GM19372 (cell line): ENCODE measurements at regions not wholly inside any gene's neighbourhood (a gene's known extent, or its start where the extent isn't known, plus 50 kb on each side); places are given as distances from the start of the nearest gene placed in this dataset.
"Not testable (repeated sequence)": the region's sequence is repeated elsewhere in the genome, so short reads cannot be mapped to it uniquely, and the experiment has no call there.

ENCODE experiments used
- ATAC-seq: cut with Tn5 transposase; IDR thresholded peaks from one replicate; pipeline ENCODE4 v1.9.1; 2021; ENCODE audit warnings: mild to moderate bottlenecking, low read depth, moderate library complexity; ENCODE audit not compliant: unreplicated experiment

DNA sequence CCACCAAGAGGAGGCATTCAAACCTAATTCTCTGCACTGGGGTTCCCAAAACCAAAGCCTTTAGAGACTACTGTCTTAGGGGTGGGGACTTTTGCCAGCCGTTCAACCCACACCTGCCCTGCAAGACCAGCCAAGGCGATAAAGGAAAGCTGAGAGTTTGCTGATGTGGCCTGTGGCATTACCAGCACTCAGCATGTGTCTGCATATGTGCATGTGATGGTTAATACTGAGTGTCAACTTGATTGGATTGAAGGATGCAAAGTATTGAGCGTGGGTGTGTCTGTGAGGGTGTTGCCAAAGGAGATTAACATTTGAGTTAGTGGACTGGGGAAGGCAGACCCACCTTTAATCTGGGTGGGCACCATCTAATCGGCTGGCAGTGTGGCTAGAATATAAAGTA is 474.2 kb downstream of the MED10 start:
- ATAC-seq = no peak

DNA sequence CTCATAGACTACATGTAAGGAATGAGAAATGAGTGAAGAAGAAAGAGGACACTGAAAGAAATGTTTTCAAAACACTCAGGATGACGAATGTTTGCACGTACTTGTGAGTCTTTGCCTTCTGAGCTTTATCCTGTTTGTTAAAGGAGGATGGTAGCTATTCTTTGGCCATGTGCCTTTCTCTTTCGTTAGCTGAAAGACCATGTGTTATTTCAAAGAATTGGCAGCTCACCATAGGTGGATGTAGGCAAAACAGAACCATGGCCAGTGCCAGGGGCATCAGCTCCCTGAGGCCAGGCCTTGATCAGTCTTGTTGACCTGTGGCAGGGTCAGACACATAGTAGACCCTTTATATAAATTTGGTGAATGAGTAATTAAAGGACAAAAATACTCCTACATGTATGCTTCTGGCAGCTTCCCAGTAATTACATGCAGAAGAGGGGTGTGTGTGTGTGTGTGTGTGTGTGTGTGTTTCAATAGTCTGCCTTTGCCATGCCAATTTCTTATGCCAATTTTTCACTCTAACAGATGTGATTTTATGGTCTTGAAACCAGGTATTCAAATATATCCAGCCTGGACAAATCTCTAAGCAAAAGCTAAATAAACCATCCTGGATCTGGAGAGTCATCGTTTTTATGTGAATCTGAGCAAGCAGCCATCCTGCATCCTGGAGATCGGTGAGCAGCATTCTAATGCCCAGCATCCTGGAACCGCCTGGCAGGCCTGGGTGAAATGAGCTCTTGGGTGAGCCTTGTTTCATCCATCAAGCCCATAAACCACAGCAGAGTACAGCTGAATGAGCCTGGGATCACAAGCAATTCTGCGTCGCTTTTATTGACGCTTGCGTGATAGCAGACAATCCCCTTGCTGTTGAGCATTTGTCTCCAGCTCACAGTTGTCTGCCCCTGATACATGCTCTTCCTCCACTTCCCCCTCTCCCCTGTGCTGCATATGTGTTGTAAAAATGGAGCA is 475.4 kb downstream of the MED10 start:
- no peak for ATAC-seq

DNA sequence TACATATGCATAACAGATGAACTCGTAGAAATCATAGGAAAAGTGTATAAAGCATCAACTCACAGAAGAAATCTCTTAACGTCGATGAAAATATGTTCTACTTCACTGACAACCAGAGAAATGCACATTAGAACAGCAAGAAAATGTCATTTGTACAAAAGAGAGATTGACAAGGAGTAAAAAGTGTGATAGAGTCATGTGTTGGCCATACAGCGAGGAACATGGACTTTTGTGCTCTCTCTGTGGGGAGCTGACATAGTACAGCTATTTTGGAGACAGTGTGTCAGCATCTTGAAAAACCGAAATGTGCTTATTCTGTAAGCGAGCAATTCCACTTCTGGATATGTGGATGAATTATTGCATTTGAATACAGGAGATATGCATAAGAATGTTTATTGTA is 477.9 kb downstream of the ICE1 start:
- ATAC-seq = no peak

DNA sequence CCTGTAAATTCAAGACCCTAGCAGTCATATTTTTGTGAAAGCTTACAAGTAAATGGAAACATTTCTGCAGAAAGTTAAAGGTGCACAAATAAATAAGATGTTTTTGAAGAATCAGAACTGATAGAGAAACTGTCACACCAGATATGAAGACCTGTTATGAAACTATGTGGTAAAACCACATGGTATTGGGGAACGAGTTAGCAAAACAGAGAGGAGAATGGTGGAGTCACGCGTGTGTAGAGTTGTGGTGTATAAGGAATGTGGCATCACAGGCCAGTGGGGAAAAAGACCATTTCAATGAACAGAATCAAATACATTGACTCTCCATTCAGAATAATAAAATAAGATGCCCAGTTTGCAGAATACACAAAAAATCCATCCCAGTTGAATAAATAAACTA is 477.2 kb downstream of the ICE1 start:
- ATAC-seq = no peak

DNA sequence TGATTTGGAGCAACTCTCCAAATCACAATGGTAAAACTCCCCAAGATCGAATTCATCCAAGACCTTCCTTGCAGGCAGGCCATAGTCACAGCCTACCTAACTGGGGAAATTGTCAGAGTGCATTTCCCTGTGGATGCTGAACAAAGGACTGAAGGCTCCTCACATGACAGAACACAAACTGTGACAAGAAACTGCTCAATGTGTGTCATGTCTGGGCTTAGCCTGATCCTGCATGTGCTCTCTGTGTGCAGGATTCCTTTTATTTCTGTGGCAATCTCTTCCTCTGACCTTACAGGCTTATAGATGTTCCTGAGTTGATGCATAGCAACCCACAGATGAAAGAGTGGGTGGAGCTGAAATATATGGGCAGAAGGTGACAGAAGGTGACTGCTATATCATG is 465.8 kb downstream of the ICE1 start:
- ATAC-seq = no peak

DNA sequence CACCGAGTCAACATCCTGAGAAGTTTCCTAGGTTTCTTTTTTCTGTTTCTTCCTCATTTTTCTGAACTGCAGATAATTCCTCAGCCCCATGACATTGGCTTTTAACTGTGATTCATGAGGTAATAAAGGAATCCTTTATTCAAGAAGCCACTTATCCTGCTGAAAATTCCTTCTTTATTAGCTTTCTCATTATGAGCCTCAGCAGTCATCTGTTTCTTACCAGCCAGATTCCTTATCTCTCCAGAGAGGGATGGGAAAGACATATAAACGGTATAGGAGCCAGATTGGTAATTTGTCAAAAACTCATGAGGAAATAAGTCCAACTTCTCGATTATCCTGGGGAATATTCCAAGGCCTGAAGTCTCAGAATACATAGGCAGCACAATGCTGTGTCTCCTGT is 465.4 kb downstream of the ICE1 start:
- ATAC-seq = no peak

DNA sequence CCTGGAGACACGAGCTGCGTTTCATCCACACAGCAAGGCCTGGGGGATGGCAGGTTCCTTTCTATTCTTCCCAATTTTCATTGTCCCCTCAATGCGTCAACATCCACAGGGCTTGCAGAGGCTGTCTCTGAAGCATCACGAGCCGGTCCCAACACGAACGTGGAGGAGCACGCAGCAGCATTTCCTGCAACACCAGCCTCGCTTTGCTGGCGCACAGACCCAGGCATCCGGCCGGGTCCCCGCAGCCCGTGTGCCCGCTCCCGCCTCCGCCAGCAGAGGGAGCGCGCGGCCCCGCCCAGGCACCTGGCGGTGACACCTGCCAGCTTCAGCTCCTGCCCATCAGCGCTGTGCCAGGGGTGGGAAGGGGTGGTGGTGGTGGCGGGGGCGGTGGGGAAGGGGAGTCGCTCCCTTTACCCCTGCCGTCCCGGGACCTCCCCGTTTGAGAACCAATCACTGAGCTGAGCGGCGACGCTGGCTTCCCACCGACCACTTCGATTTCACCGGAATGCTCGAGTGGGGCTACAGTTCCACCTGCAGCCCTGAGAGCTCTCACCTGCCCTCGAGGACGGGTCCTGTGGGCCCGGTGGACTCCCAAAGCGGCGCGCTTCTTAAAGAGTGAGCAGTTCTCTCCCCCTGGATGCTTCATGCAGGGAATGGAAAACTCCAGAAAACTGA is 464.5 kb downstream of the ICE1 start:
- peak; percentile 75 for ATAC-seq

DNA sequence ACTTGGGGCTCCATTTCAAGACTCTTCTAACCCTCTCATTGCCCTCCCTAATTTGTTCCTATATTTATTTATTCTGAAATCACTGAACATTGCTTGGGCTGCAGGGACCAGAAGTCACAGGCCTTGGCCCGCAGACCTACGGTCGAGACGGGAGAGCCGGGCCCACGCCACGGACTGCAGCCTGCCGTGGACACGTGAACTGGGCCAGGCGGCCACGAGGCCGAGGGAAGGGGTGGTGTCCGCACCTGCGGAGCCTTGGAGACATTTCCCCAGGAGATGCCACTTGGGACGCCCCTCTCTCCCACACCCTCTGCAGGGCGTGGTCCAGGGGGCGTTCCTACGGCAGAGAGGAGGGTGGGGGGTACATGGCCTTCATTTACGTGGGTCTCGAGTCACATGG is 463.9 kb downstream of the ICE1 start:
- no peak for ATAC-seq

DNA sequence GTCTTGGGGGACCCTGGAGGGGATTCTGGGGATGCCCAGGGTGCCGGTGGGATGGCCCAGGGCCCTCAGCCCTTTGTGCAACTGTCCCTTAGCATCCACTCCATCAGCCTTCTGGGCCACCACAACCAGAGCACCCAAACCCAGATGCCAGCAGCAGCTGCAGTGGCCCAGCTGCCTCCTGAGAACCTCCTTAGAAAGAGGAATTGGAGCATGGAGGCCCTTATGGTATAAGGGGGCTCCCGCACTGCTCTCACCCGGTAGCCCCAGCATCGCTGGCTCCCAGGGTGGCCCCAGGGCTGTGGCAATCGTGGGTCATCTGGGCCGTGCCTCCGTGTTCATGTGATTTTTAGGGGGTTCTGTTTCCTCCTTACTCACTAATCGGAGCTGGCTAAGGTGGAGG is 463.3 kb downstream of the ICE1 start:
- no peak for ATAC-seq

DNA sequence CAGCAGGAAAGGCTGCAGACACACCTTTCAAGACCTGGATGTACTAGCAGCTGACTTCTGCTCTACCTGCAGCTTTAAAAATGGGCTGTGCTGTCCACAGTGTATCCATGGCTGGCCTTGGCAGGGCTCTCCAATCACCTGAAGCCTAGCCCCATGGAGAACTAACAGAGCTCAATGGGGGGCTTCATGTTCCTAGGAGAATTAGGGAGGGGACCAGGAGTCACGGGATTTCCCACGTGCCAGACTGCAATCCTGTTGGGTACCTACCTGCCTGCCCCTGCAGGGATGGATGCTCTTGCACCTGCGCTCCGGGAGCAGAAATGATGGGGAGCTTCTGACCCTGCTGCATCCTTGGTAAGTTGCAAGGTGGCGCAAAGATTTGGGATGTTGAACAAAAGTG is 462.1 kb downstream of the ICE1 start:
- no peak for ATAC-seq

DNA sequence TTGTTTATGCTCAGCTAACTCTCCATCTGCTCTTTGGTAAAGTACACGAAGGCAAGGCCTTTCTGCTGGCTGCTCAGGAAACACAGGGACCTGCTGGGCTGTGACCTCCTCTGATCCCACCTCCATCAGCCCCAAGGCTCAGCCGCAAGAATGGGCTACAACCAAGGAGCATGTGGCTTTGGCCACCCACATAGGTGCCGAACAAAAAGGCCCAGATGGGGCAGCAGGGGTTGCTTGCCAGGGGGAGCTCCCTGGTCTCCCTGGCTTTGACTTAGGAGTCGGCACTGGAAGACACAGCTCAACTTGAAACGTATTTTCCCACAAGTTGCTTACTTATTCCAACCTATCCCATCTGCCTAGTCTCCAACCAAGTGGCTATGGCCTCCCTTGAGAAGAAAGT is 461.1 kb downstream of the ICE1 start:
- ATAC-seq = no peak

DNA sequence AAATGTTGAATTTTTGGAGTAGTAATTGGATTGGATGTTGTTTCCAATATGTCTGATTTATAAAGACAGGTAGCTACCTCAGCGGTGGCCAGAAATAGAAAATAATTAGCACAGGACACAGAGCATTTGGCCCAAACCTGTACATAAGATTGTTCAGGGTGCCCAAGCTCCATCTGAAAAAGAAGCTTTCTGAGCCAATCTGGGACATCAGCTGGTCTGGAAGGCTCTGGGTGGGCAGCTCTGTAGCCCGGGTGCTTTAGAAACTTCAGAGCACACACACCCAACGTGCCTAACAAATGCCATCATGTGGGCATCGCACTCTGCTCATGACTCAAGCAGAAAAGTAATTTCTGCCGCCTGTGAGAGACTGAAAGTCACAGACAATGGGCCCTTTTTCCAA is 460.7 kb downstream of the ICE1 start:
- ATAC-seq = no peak

DNA sequence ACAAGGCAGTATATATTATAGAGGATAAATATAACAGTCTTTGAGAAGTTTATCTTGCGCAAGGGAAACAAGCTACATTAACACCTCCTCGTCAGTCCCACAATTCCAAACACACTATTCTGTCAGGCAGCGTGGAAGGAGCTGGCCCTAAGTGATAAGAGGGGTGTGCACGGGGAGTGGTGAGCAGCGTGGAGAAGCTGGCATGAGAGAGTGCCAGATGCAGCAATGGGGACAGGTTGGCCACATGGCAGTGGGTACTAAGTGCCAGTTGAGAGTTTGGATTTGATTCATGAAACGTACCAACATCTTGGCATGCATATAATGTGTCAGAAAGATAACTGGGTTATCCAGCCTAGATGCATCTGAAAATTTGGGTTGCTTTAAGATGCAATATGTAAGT is 460.2 kb downstream of the ICE1 start:
- ATAC-seq = no peak

DNA sequence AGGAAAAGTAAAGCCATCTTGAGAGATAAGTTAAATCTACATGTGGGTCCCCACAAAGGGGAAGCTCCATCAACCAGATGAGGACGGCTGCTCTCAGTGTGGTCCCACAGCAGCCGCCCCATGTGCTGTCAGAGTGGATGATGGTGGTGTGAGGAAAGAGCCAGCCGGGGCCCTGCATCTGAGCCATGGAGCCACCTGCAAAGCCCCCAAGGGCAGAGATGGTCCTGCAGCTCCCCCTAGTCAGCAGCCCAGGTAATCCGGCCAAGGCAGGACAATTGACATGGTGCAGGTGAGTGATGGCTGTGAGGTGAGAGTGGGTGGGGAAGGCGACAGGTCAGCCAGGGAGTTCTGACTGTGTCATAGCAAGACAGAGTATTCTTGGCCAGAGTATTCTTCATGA is 458.8 kb downstream of the ICE1 start:
- ATAC-seq = peak; percentile 76

DNA sequence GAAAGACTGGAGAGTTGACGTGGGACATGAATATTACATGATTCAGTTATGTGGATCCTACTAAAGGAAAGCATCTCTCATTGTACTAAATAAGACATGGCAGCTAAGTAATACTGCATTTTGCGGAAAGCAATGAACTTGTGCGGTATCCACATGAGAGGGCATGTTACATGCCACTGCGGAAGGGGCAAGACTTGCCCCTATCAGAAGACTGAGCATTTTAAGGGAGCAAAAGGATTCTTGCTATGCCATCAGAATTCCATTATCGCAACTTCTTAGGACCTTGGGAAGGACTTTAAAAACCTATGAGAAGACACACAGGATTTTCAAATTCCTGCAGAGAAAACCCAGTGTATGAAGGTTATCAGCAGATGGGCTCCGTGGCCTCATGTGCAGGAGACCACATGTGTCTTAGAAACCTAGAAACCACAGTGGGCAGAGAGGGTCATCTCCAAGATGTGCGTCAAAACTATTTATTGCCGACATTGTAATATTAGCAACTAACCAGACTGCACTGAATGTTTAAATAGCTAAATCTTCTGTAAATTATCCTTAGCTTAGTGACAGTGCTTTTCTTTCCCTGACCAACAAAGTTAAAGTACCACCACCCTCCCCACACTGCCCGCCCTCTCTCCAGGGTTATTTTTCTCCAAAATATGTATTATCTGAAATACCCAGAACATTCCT is 457.7 kb downstream of the ICE1 start:
- no peak for ATAC-seq

DNA sequence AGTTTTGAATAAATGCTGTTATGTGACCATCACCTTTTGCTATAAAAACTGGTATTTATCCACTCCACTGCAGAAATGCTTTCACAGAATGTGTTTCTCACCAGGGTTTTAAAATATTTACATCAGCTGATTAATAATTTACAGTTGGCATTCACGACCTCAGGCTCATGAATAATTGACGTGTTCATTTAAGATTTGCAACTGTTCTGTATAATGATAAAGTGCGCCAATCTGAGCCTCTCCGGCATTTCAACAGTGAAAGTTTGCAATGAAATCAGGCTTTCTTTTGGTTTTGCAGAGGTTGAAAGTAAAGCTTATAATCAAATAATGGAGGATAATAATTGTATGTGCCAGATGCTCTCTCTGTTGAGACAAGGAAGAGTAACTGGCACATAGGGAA is 434.9 kb downstream of the ICE1 start:
- ATAC-seq = no peak

DNA sequence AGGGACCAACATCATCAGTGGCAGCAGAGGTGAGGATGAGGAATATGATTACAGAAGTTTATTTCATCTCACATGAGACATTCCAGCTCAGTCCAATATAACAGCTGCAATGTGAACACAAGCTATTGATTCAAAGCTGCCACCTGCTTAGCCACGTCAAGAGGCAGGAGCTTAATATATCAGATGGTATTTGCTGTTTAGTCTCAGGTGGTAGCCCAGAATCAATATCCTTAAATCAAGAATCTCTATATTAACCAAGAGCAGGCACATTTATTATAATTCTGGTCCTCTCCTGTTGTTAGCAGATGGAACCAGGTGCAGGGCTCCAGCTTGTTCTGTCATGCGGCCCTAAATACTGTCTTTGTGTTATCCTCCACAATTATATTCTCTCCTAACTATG is 431.6 kb downstream of the ICE1 start:
- no peak for ATAC-seq

DNA sequence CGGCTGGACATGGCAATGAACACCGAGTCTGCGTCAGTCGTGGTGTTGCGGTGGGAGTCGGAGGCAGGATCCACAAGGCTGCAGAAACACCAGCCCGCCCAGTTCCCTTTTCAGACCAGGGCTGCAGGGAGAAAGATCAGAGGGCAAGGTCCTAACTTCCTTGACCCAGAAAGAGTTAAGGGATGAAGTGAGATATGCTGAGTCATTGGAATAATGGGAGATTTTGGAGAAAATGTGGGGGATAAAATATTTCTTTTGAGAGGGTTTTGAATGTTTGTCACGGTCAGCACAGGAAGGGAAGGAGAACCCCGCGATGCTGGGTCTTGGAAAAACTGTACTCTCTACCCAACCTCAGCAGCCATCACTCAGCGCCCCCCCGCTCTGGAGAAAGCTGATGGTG is 416.0 kb downstream of the ICE1 start:
- no peak for ATAC-seq

DNA sequence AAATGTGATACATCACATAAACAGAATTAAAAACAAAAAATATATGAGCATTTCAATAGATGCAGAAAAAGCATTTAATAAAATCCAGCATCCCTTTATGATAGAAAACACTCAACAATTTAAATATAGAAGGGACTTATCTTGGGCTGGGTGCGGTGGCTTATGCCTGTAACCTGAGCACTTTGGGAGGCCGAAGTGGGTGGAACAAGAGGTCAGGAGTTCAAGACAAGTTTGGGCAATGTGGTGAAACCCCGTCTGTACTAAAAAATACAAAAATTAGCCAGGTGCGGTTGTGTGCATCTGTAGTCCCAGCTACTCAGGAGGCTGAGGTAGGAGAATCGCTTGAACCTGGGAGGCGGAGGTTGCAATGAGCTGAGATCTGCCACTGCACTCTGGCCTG is 409.1 kb downstream of the ICE1 start:
- not testable (repeated sequence) for ATAC-seq

DNA sequence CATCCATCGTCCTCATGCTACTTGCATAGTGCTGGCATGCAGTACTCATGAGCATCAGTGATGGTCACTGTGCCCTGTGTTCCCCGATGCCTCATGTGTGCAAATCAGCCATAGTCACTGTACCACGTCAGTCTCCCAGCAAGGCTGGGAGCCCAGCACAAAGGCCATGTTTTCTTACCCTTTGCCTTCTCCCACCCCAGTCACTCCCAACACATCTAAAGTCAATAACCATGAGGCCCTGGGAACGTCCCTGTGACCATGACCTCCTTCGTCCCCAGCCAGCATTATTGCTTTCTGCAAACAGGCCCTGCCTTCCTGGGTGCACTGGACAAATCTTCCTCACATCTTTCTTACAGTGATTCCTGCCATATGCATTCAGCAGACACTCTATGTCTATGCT is 406.1 kb downstream of the ICE1 start:
- ATAC-seq = no peak

DNA sequence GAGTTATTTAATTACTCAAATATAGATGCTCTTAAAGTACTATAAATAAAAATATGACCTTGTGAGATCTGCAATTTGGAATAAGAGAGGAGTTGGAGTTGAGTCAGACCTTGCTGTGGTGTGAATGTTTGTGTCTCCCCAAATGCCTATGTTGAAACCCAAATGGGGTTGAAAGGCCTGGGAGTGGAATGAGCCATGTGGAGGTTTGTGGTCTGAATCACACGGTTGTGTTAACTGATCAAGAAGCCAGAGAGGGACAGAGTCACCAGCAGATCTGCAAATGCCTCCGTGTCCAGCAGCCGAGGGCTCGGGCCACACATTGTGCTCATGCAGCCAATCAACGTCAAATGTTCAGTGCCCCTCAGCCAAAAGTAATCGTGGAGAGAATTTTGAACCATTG is 404.4 kb downstream of the ICE1 start:
- no peak for ATAC-seq
